ENCODE measurements at regions not wholly inside any gene's neighbourhood (a gene's known extent, or its start where the extent isn't known, plus 50 kb on each side); places are given as distances from the start of the nearest gene placed in this dataset.
A peak's percentile ranks its signal among the peaks of the same experiment; 100 is the strongest.

DNA sequence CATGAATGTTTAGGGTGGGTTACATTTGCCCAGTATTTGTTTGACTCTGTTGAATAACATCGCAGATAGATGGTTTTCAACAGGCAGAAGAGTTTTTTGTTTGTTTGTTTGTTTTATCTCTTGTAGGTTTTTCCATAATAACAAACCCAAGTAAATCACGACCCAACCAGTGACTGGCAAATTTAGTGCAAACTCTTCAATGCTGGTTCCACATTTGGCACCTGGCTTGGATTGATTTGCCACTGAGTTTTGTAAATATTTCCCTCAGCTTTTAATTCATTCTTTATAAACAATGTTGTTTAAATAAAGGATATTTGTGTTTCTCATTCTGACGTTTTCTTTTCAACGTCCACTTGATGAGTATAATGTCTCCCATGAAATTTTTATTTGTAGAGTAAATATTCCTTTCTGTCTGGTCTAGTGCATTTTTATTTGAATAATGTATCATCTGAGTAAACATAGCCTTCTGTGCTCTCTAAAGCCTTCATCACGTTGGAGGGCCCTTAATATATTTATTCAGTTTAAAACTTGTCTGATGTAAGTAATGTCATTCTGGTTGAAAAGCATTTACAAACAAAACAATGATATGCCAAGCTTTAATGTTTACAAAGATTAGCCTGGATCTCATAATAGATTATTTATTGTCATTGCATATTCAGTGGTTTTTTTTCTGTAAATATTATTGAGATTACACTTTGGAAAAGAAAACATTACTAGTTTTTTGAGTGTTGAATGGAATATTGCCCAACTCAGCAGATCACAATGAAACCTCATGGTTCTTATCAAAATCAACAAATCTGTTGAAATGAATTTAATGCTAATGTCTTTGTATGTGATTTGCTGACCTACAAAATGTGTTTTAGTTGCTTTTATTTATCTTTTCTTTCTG, 90.4 kb upstream of the PEG3 start:
- no peak for DNase-seq (ENCODE audit: extremely low spot score in 2 of 2)
- Histone ChIP-seq H3K4me1 (no peaks in the 10 kb centered on the region), H3K9me3 (no peaks in the 10 kb centered on the region), H3K27ac (no peak overlapping the region), H3K4me3 (no peak overlapping the region), H3K27me3 (no peaks in the 10 kb centered on the region), H3K36me3 (no peaks in the 10 kb centered on the region)
- intact Hi-C loops (cut with DNase I) = no loop called here
- TF ChIP-seq POLR2AphosphoS5 (IDR thresholded peaks at IDR 0.05; ENCODE audit: insufficient read depth in 1 of 2, low read depth in 1 of 2) (no peak), CTCF (IDR thresholded peaks at IDR 0.05) (no peak), POLR2A (IDR thresholded peaks at IDR 0.05) (no peak)

DNA sequence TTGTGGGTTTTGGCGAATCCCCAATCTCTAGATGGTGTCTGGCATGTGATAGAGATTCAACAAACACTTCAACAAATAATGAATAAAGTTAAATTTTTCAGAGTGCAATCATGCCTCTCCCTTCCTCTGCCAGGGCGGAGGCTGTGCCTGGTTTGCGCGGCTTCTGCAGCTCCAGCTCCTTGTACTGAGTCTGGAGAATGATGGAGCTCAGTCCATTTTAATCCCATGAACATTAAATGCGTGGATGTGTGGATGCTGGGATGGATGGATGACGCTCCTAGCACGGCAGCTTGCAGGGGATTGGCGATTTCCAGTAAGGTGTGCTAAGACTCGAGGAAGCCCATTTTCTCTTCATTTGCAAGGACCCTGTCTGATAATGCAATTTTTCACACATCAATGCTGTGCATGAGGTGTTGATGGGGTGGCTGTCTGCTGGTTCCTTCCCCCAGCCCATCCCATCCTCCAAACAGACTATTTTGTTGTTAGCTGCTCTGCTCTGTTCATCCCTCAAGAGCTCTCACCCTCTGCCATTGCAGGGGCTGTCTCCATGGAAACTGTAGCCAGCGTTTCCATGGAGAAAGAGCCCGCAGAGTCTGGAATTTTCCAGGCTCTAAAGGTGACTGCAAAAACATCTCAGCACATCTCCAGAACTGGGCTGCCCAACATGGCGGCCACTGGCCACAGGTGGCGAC, 92.6 kb upstream of the PEG3 start:
- Histone ChIP-seq H3K36me3 (no peaks in the 10 kb centered on the region), H3K27ac (no peak overlapping the region), H3K4me3 (no peak overlapping the region), H3K27me3 (no peaks in the 10 kb centered on the region), H3K4me1 (no peaks in the 10 kb centered on the region), H3K9me3 (no peaks in the 10 kb centered on the region)
- intact Hi-C loops (cut with DNase I) = no loop called here
- TF ChIP-seq POLR2AphosphoS5 (IDR thresholded peaks at IDR 0.05; ENCODE audit: insufficient read depth in 1 of 2, low read depth in 1 of 2) (no peak), CTCF (IDR thresholded peaks at IDR 0.05) (no peak)
- DNase-seq (ENCODE audit: extremely low spot score in 2 of 2) = no peak

- Histone ChIP-seq H3K4me1 (no peaks in the 10 kb centered on the region), H3K36me3 (no peaks in the 10 kb centered on the region), H3K27ac (no peak overlapping the region), H3K4me3 (no peak overlapping the region), H3K9me3 (no peaks in the 10 kb centered on the region), H3K27me3 (no peaks in the 10 kb centered on the region)
- intact Hi-C loops (cut with DNase I) = no loop called here
- no peak for TF ChIP-seq POLR2AphosphoS5 (IDR thresholded peaks at IDR 0.05; ENCODE audit: insufficient read depth in 1 of 2, low read depth in 1 of 2)
- no peak for DNase-seq (ENCODE audit: extremely low spot score in 2 of 2)
Observed at GRCh38 chr19:56934438-56935090, 94.0 kb upstream of the PEG3 start.

GRCh38 chr19:56939951-56940350, 99.4 kb upstream of the PEG3 start:
- no peak for TF ChIP-seq POLR2AphosphoS5 (IDR thresholded peaks at IDR 0.05; ENCODE audit: insufficient read depth in 1 of 2, low read depth in 1 of 2)
- Histone ChIP-seq H3K4me3 (no peak overlapping the region), H3K27me3 (no peaks in the 10 kb centered on the region), H3K36me3 (no peaks in the 10 kb centered on the region), H3K27ac (no peak overlapping the region), H3K9me3 (no peaks in the 10 kb centered on the region), H3K4me1 (no peaks in the 10 kb centered on the region)
- intact Hi-C loops (cut with DNase I) = no loop called here
- no peak for DNase-seq (ENCODE audit: extremely low spot score in 2 of 2)

GRCh38 chr19:56942756-56943155, 102.2 kb upstream of the PEG3 start:
- peak in 1 of 2 donors; percentile 99 for DNase-seq (ENCODE audit: extremely low spot score in 2 of 2)
- intact Hi-C loops (cut with DNase I) = no loop called here
- H3K4me3 ChIP-seq = no peak overlapping the region
- no peaks in the 10 kb centered on the region for H3K9me3 ChIP-seq
- H3K4me1 ChIP-seq = no peaks in the 10 kb centered on the region
- no peaks in the 10 kb centered on the region for H3K27me3 ChIP-seq
- TF ChIP-seq POLR2AphosphoS5 (IDR thresholded peaks at IDR 0.05; ENCODE audit: insufficient read depth in 1 of 2, low read depth in 1 of 2) = no peak
- TF ChIP-seq CTCF (IDR thresholded peaks at IDR 0.05) = no peak
- TF ChIP-seq POLR2A (IDR thresholded peaks at IDR 0.05) = no peak
- no peak overlapping the region for H3K27ac ChIP-seq
- H3K36me3 ChIP-seq = no peaks in the 10 kb centered on the region
